Neural progenitor cell (in vitro differentiated cells): ENCODE measurements at regions not wholly inside any gene's neighbourhood (a gene's known extent, or its start where the extent isn't known, plus 50 kb on each side); places are given as distances from the start of the nearest gene placed in this dataset.

ENCODE experiments used
- DNase-seq: peaks from one replicate; pipeline ENCODE4 v3.0.0-alpha.2; 2016; ENCODE audit warnings: low spot score
- H2AFZ ChIP-seq: fragments of 200-600 bp; sonication (generic); replicated peaks from 2 replicates; pipeline ENCODE4 v1.6.1; 2016; ENCODE audit warnings: antibody characterized with exemption
- H3F3A ChIP-seq: fragments of 200-600 bp; sonication (generic); 2 replicates; pipeline ENCODE4 v1.6.1; 2016; ENCODE audit warnings: antibody characterized with exemption, low read depth
- H3K27ac ChIP-seq: fragments of 200-600 bp; sonication (generic); 2 replicates; pipeline ENCODE4 v1.5.1; 2016; ENCODE audit warnings: mild to moderate bottlenecking
- H3K27me3 ChIP-seq: fragments of 200-600 bp; sonication (generic); 2 replicates; pipeline ENCODE4 v1.6.1; 2016; ENCODE audit warnings: mild to moderate bottlenecking, moderate library complexity
- H3K36me3 ChIP-seq: fragments of 200-600 bp; sonication (generic); 2 replicates; pipeline ENCODE4 v1.5.1; 2016
- H3K4me1 ChIP-seq: fragments of 200-600 bp; sonication (generic); 2 replicates; pipeline ENCODE4 v1.6.1; 2016; ENCODE audit warnings: mixed run types
- H3K4me2 ChIP-seq: fragments of 200-600 bp; sonication (generic); 2 replicates; pipeline ENCODE4 v1.6.1; 2016
- H3K4me3 ChIP-seq: fragments of 200-600 bp; sonication (generic); 2 replicates; pipeline ENCODE4 v1.5.1; 2016
- H3K79me2 ChIP-seq: fragments of 200-600 bp; sonication (generic); 2 replicates; pipeline ENCODE4 v1.6.1; 2016; ENCODE audit warnings: low read depth
- H3K9ac ChIP-seq: fragments of 200-600 bp; sonication (generic); 2 replicates; pipeline ENCODE4 v1.6.1; 2016
- H3K9me3 ChIP-seq: fragments of 200-600 bp; sonication (generic); 2 replicates; pipeline ENCODE4 v1.5.1; 2016; ENCODE audit warnings: low read depth
- H4K20me1 ChIP-seq: fragments of 200-600 bp; sonication (generic); 2 replicates; pipeline ENCODE4 v1.6.1; 2016; ENCODE audit warnings: low read depth
- H3K27ac Mint-ChIP-seq: 3 replicates; pipeline ENCODE4 v1.8.0; 2021; ENCODE audit warnings: mixed read lengths
- H3K27me3 Mint-ChIP-seq: 2 replicates; pipeline ENCODE4 v1.8.0; 2022; ENCODE audit warnings: low read depth, mild to moderate bottlenecking, inconsistent platforms, moderate library complexity, mixed read lengths; ENCODE audit not compliant: insufficient read depth
- H3K36me3 Mint-ChIP-seq: 3 replicates; pipeline ENCODE4 v1.8.0; 2021; ENCODE audit warnings: mixed read lengths
- H3K4me1 Mint-ChIP-seq: 3 replicates; pipeline ENCODE4 v1.8.0; 2021; ENCODE audit warnings: mixed read lengths
- H3K4me3 Mint-ChIP-seq: 3 replicates; pipeline ENCODE4 v1.8.0; 2021; ENCODE audit warnings: mild to moderate bottlenecking, moderate library complexity, mixed read lengths
- H3K9me3 Mint-ChIP-seq: 3 replicates; pipeline ENCODE4 v1.8.0; 2020; ENCODE audit warnings: mixed read lengths
- CTCF ChIP-seq: fragments of 200-600 bp; sonication (generic); IDR thresholded peaks from 2 replicates; pipeline ENCODE4 v1.5.1; 2017; ENCODE audit warnings: antibody characterized with exemption, mild to moderate bottlenecking
- EZH2 ChIP-seq: fragments of 200-600 bp; sonication (generic); IDR thresholded peaks from 2 replicates; pipeline ENCODE4 v1.6.1; 2017; ENCODE audit warnings: antibody characterized with exemption, mild to moderate bottlenecking, moderate library complexity
- EZH2phosphoT487 ChIP-seq: fragments of 200-600 bp; sonication (generic); IDR thresholded peaks from 2 replicates; pipeline ENCODE4 v1.6.1; 2017; ENCODE audit warnings: antibody characterized with exemption

- TF ChIP-seq EZH2phosphoT487 (no peak), EZH2 (no peak), CTCF (no peak)
- H3K9me3 ChIP-seq = no peaks in the 10 kb centered on the region
- H3K27me3 ChIP-seq = no peaks in the 10 kb centered on the region
- H3K27ac Mint-ChIP-seq = no peak overlapping the region
- H3K4me3 Mint-ChIP-seq = no peak overlapping the region
- H4K20me1 ChIP-seq = no peaks in the 10 kb centered on the region
- peaks cover 5% of the 10 kb centered on the region for H3K9me3 Mint-ChIP-seq
- DNase-seq = no peak
- H3K36me3 Mint-ChIP-seq = no peaks in the 10 kb centered on the region
- no peak overlapping the region for H3K9ac ChIP-seq
- no peak overlapping the region for H2AFZ ChIP-seq
- H3F3A ChIP-seq = no peaks in the 10 kb centered on the region
- no peak overlapping the region for H3K4me2 ChIP-seq
- H3K4me3 ChIP-seq = no peak overlapping the region
- no peaks in the 10 kb centered on the region for H3K36me3 ChIP-seq
- H3K79me2 ChIP-seq = no peaks in the 10 kb centered on the region
- peaks cover 3% of the 10 kb centered on the region for H3K4me1 Mint-ChIP-seq
- H3K4me1 ChIP-seq = peaks cover 3% of the 10 kb centered on the region
- no peaks in the 10 kb centered on the region for H3K27me3 Mint-ChIP-seq
- H3K27ac ChIP-seq = no peak overlapping the region
These were observed 175.3 kb downstream of the KIF26A start for GRCh38 chr14:104313674-104314073.

- no peak overlapping the region for H3K27ac Mint-ChIP-seq
- Histone ChIP-seq H3K9ac (no peak overlapping the region), H2AFZ (no peak overlapping the region), H3K4me2 (no peak overlapping the region), H3K9me3 (no peaks in the 10 kb centered on the region), H3K4me1 (peaks cover 3% of the 10 kb centered on the region), H3K79me2 (no peaks in the 10 kb centered on the region), H3F3A (no peaks in the 10 kb centered on the region), H3K36me3 (no peaks in the 10 kb centered on the region), H3K27me3 (no peaks in the 10 kb centered on the region), H3K27ac (no peak overlapping the region), H3K4me3 (no peak overlapping the region), H4K20me1 (no peaks in the 10 kb centered on the region)
- H3K4me3 Mint-ChIP-seq = no peak overlapping the region
- H3K36me3 Mint-ChIP-seq = no peaks in the 10 kb centered on the region
- DNase-seq = no peak
- no peak for TF ChIP-seq EZH2
- TF ChIP-seq EZH2phosphoT487 = no peak
- no peak for TF ChIP-seq CTCF
- H3K9me3 Mint-ChIP-seq = peaks cover 5% of the 10 kb centered on the region
- H3K4me1 Mint-ChIP-seq = peaks cover 3% of the 10 kb centered on the region
- H3K27me3 Mint-ChIP-seq = no peaks in the 10 kb centered on the region
These were observed 176.0 kb downstream of the KIF26A start for GRCh38 chr14:104314251-104314941.

DNA sequence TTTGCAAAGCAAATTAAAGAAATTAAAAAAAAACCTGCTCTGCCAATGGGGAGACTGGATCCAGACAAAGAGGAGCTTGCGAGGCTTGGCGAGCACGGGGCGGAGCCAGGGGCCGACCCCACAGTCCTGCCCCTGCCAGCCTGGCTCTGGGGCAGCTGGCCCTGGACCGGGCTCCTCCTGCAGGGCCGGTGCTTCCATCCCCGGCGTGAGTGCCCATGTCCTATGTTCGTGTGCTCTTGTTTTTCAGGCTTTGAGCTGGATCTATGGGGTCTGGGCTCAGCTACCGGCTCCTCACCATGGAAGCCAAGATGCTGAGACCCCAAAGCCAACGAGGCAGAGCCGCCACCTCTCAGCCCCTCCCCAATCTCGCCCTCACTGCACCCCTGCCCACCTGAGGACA lies 176.8 kb downstream of the KIF26A start:
- TF ChIP-seq EZH2phosphoT487 (no peak), CTCF (no peak), EZH2 (no peak)
- Mint-ChIP-seq H3K27me3 (no peaks in the 10 kb centered on the region), H3K4me1 (peaks cover 3% of the 10 kb centered on the region)

More for the DNA sequence above, 176.8 kb downstream of the KIF26A start:
- Mint-ChIP-seq H3K36me3 (no peaks in the 10 kb centered on the region), H3K9me3 (peaks cover 5% of the 10 kb centered on the region), H3K4me3 (no peak overlapping the region), H3K27ac (peak overlapping the region; percentile 63)
- no peak overlapping the region for H3K9ac ChIP-seq
- no peaks in the 10 kb centered on the region for H3K27me3 ChIP-seq
- H3K36me3 ChIP-seq = no peaks in the 10 kb centered on the region
- H4K20me1 ChIP-seq = no peaks in the 10 kb centered on the region
- no peak overlapping the region for H3K4me2 ChIP-seq
- H3F3A ChIP-seq = no peaks in the 10 kb centered on the region
- H3K9me3 ChIP-seq = no peaks in the 10 kb centered on the region
- H3K27ac ChIP-seq = no peak overlapping the region
- DNase-seq = no peak
- H3K4me1 ChIP-seq = peaks cover 3% of the 10 kb centered on the region
- H3K4me3 ChIP-seq = no peak overlapping the region
- no peaks in the 10 kb centered on the region for H3K79me2 ChIP-seq
- peak overlapping the region; percentile 72 for H2AFZ ChIP-seq
